ENCODE measurements at regions not wholly inside any gene's neighbourhood (a gene's known extent, or its start where the extent isn't known, plus 50 kb on each side); places are given as distances from the start of the nearest gene placed in this dataset.
"Not testable (repeated sequence)": the region's sequence is repeated elsewhere in the genome, so short reads cannot be mapped to it uniquely, and the experiment has no call there.

DNA sequence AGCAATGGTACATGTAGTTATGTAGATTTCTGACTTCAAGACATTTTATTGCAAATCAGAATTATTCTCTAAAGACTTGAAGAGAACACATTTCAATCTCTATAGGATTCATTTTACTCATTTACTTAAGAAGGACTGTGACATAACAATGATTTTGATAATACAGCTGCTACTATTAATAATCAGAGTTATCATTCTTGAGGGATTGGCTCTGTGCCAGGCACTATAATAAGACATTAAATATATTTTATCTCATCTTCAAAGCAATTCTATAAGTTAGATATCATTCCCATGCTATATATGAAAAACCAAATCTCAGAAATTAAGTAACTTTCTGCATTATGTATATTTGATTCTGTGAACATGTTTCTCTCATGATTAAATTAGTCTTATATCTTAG lies 103.7 kb upstream of the CALCR start:
- DNase-seq (ENCODE audit: extremely low read depth in 1 of 11, low read depth in 9 of 11, low spot score in 4 of 11), result no peak

- no peak for DNase-seq (ENCODE audit: extremely low read depth in 1 of 11, low read depth in 9 of 11, low spot score in 4 of 11)
Measured at GRCh38 chr7:93663561-93664299, 89.2 kb upstream of the CALCR start.

- not testable (repeated sequence) for DNase-seq (ENCODE audit: extremely low read depth in 1 of 11, low read depth in 9 of 11, low spot score in 4 of 11)
Measured at GRCh38 chr7:93658163-93658562, 83.6 kb upstream of the CALCR start.

GRCh38 chr7:93651603-93652159 lies 77.2 kb upstream of the CALCR start:
- no peak for DNase-seq (ENCODE audit: extremely low read depth in 1 of 11, low read depth in 9 of 11, low spot score in 4 of 11)

GRCh38 chr7:93646538-93646937 lies 72.0 kb upstream of the CALCR start:
- DNase-seq (ENCODE audit: extremely low read depth in 1 of 11, low read depth in 9 of 11, low spot score in 4 of 11), result no peak

- no peak for DNase-seq (ENCODE audit: extremely low read depth in 1 of 11, low read depth in 9 of 11, low spot score in 4 of 11)
Measured at GRCh38 chr7:93636276-93636675, 61.8 kb upstream of the CALCR start.

GRCh38 chr7:93632371-93632770 lies 57.8 kb upstream of the CALCR start:
- DNase-seq (ENCODE audit: extremely low read depth in 1 of 11, low read depth in 9 of 11, low spot score in 4 of 11), result no peak

DNA sequence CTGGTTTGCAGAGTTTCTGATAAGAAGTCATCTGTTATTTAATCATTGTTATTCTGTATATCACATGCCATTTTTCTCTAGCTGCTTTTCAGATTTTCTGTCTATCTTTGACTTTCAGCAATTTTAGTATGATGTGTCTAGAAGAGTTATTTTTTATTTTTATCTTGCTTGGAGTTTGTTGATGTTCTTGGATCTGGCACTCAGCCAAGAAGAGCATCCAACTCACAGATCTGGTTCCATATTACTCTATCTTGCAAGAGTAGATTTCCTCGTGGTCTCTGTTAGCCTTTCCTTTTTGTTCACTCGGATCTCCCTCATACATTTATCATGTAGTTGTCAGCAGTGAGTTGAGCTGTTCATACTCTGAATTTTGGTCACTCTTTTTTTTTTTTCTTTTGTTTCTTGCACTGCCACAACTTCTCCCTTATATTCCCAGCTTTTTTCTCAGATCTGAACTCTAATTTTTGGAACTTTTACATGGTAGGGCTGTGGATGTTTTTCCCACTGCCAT lies 54.8 kb upstream of the CALCR start:
- no peak for DNase-seq (ENCODE audit: extremely low read depth in 1 of 11, low read depth in 9 of 11, low spot score in 4 of 11)

DNA sequence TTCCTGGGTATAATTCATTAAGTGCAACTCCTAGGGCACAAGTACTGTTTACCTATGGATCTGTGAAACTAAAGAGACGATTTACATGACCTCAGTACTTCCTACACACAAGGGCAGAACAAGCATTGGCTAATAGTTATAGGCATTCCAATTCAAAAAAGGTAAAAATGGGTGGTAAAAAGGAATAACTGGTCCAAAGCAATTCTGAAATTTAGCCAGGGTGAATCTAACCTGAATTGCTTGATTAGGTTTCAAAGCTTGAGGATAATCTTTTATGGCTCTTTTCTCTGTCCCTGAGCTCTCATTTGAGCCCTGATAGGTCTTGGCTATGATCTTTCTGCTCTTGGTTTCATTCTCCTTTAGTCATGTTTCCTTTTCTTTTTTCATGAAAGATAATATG lies 52.3 kb upstream of the CALCR start:
- no peak for DNase-seq (ENCODE audit: extremely low read depth in 1 of 11, low read depth in 9 of 11, low spot score in 4 of 11)

Measured in renal cortex interstitium (tissue), 11 donors.